ENCODE measurements at regions not wholly inside any gene's neighbourhood (a gene's known extent, or its start where the extent isn't known, plus 50 kb on each side); places are given as distances from the start of the nearest gene placed in this dataset.

DNA sequence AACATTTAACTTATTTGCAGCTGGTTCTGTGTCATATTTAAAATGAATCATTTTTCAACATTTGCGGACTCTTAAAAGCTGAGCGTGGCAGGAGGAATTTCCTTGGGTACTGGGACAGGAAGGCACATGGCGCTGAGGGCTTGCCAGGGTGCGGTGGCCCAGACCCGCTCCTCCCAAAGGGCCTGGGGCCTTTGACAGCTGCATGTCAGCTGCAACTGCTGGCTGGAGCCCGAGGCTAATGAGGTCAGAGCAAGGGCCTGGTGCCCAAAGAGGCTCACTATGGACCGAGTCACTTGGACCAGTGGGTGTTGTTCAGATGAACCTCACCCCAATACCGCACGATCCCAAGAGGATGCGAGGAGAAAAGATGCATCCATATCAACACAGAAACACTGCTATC, 326.9 kb downstream of the CTTN start:
- TF ChIP-seq, protein P1, sequence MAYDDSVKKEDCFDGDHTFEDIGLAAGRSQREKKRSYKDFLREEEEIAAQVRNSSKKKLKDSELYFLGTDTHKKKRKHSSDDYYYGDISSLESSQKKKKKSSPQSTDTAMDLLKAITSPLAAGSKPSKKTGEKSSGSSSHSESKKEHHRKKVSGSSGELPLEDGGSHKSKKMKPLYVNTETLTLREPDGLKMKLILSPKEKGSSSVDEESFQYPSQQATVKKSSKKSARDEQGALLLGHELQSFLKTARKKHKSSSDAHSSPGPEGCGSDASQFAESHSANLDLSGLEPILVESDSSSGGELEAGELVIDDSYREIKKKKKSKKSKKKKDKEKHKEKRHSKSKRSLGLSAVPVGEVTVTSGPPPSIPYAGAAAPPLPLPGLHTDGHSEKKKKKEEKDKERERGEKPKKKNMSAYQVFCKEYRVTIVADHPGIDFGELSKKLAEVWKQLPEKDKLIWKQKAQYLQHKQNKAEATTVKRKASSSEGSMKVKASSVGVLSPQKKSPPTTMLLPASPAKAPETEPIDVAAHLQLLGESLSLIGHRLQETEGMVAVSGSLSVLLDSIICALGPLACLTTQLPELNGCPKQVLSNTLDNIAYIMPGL (CRISPR knock-in tag; IDR thresholded peaks at IDR 0.05), result no peak
- TF ChIP-seq ZKSCAN3 (CRISPR knock-in tag; IDR thresholded peaks at IDR 0.05) (no peak), YY1 (IDR thresholded peaks at IDR 0.05; ENCODE audit: borderline replicate concordance in 1 of 3, control insufficient read depth in 1 of 3, extremely low read depth in 1 of 3, insufficient read depth in 3 of 3, insufficient read length in 1 of 3, insufficient replicate concordance in 2 of 3, low read depth in 1 of 3, low read length in 2 of 3) (no peak), POLR2AphosphoS5 (IDR thresholded peaks at IDR 0.05; ENCODE audit: control insufficient read depth, insufficient read depth, low read depth, low read length) (no peak)
- TF ChIP-seq, protein P2, sequence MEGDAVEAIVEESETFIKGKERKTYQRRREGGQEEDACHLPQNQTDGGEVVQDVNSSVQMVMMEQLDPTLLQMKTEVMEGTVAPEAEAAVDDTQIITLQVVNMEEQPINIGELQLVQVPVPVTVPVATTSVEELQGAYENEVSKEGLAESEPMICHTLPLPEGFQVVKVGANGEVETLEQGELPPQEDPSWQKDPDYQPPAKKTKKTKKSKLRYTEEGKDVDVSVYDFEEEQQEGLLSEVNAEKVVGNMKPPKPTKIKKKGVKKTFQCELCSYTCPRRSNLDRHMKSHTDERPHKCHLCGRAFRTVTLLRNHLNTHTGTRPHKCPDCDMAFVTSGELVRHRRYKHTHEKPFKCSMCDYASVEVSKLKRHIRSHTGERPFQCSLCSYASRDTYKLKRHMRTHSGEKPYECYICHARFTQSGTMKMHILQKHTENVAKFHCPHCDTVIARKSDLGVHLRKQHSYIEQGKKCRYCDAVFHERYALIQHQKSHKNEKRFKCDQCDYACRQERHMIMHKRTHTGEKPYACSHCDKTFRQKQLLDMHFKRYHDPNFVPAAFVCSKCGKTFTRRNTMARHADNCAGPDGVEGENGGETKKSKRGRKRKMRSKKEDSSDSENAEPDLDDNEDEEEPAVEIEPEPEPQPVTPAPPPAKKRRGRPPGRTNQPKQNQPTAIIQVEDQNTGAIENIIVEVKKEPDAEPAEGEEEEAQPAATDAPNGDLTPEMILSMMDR (IDR thresholded peaks at IDR 0.05 in 2 of 3, conservative IDR thresholded peaks at IDR 0.05 in 1 of 3; ENCODE audit: insufficient read depth in 2 of 3, low read depth in 1 of 3, low read length in 3 of 3), result no peak

All from K562 (cell line).